NCI-H1092 treated with DMSO at 0.1 percent for 48 hours (cell line): ENCODE measurements at regions not wholly inside any gene's neighbourhood (a gene's known extent, or its start where the extent isn't known, plus 50 kb on each side); places are given as distances from the start of the nearest gene placed in this dataset.

ENCODE experiments used
- DNase-seq: peaks from one replicate; lab custom pipeline; 2025; lab: John Stamatoyannopoulos, UW

GRCh38 chr6:82740072-82740471, 325.6 kb downstream of the UBE3D start:
- no peak for DNase-seq

- no peak for DNase-seq
Observed at GRCh38 chr6:82741325-82741995, 324.2 kb downstream of the UBE3D start.

- no peak for DNase-seq
Observed at GRCh38 chr6:82741996-82742385, 323.6 kb downstream of the UBE3D start.

GRCh38 chr6:82744286-82745015, 321.2 kb downstream of the UBE3D start:
- no peak for DNase-seq

GRCh38 chr6:82750556-82750955, 315.1 kb downstream of the UBE3D start:
- no peak for DNase-seq

- DNase-seq, result no peak
Observed at GRCh38 chr6:82751718-82752117, 313.9 kb downstream of the UBE3D start.

GRCh38 chr6:82761674-82762345, 303.8 kb downstream of the UBE3D start:
- DNase-seq, result no peak

- no peak for DNase-seq
Observed at GRCh38 chr6:82766476-82766875, 299.2 kb downstream of the UBE3D start.

- no peak for DNase-seq
Observed at GRCh38 chr6:82767037-82767436, 298.6 kb downstream of the UBE3D start.

GRCh38 chr6:82767447-82767846, 298.2 kb downstream of the UBE3D start:
- DNase-seq, result no peak

- DNase-seq, result no peak
Observed at GRCh38 chr6:82772851-82773717, 292.6 kb downstream of the UBE3D start.

GRCh38 chr6:82775361-82775760, 290.3 kb downstream of the UBE3D start:
- DNase-seq, result no peak

- DNase-seq, result no peak
Observed at GRCh38 chr6:82775981-82776380, 289.7 kb downstream of the UBE3D start.

GRCh38 chr6:82779041-82779440, 286.6 kb downstream of the UBE3D start:
- no peak for DNase-seq

GRCh38 chr6:82780334-82780733, 285.3 kb downstream of the UBE3D start:
- DNase-seq, result no peak

GRCh38 chr6:82781620-82782204, 283.9 kb downstream of the UBE3D start:
- DNase-seq, result no peak

GRCh38 chr6:82783587-82784236, 281.9 kb downstream of the UBE3D start:
- no peak for DNase-seq

GRCh38 chr6:82785206-82785605, 280.4 kb downstream of the UBE3D start:
- no peak for DNase-seq

GRCh38 chr6:82786248-82786647, 279.4 kb downstream of the UBE3D start:
- DNase-seq, result peak; percentile 20

- DNase-seq, result no peak
Observed at GRCh38 chr6:82795940-82796339, 269.7 kb downstream of the UBE3D start.

- no peak for DNase-seq
Observed at GRCh38 chr6:82801083-82801482, 264.6 kb downstream of the UBE3D start.
